KOPT-K1 (cell line): ENCODE measurements at regions not wholly inside any gene's neighbourhood (a gene's known extent, or its start where the extent isn't known, plus 50 kb on each side); places are given as distances from the start of the nearest gene placed in this dataset.
"Not testable (repeated sequence)": the region's sequence is repeated elsewhere in the genome, so short reads cannot be mapped to it uniquely, and the experiment has no call there.

Experiments used
- H3K27ac ChIP-seq: fragments of 200-600 bp; sonication (generic); 2 replicates; pipeline ENCODE4 v1.5.1; 2016; ENCODE audit warnings: antibody characterized with exemption, mild to moderate bottlenecking, low read depth, low read length; ENCODE audit not compliant: poor library complexity, severe bottlenecking
- H3K36me3 ChIP-seq: fragments of 200-600 bp; sonication (generic); 2 replicates; pipeline ENCODE4 v1.5.1; 2017; ENCODE audit warnings: antibody characterized with exemption, mild to moderate bottlenecking, low read length, moderate library complexity; ENCODE audit not compliant: insufficient read depth
- H3K9me3 ChIP-seq: fragments of 200-600 bp; sonication (generic); 2 replicates; pipeline ENCODE4 v1.5.1; 2017; ENCODE audit warnings: antibody characterized with exemption, low read length, mild to moderate bottlenecking; ENCODE audit not compliant: insufficient read depth, poor library complexity, severe bottlenecking

- not testable (repeated sequence) for H3K36me3 ChIP-seq, H3K27ac ChIP-seq, H3K9me3 ChIP-seq
Measured at GRCh38 chr2:95676573-95676972, 84.8 kb downstream of the TRIM43 start.

- no peaks in the 10 kb centered on the region for H3K36me3 ChIP-seq
- H3K9me3 ChIP-seq = no peaks in the 10 kb centered on the region
- no peak overlapping the region for H3K27ac ChIP-seq
Measured at GRCh38 chr2:95677346-95677745, 85.5 kb downstream of the TRIM43 start.

- H3K9me3 ChIP-seq, H3K27ac ChIP-seq, H3K36me3 ChIP-seq: not testable (repeated sequence)
Measured at GRCh38 chr2:95677833-95678232, 86.0 kb downstream of the TRIM43 start.

- H3K36me3 ChIP-seq, H3K27ac ChIP-seq, H3K9me3 ChIP-seq: not testable (repeated sequence)
Measured at GRCh38 chr2:95681158-95681557, 89.4 kb downstream of the TRIM43 start.

- not testable (repeated sequence) for H3K9me3 ChIP-seq, H3K36me3 ChIP-seq
- H3K27ac ChIP-seq = peak overlapping the region; percentile 83
Measured at GRCh38 chr2:95681589-95682081, 89.8 kb downstream of the TRIM43 start.

- not testable (repeated sequence) for H3K9me3 ChIP-seq, H3K36me3 ChIP-seq
- H3K27ac ChIP-seq = peak overlapping the region; percentile 83
Measured at GRCh38 chr2:95682889-95683517, 91.2 kb downstream of the TRIM43 start.

GRCh38 chr2:95685513-95685912 lies 93.7 kb downstream of the TRIM43 start:
- Histone ChIP-seq H3K9me3 (no peaks in the 10 kb centered on the region), H3K27ac (no peak overlapping the region), H3K36me3 (no peaks in the 10 kb centered on the region)

GRCh38 chr2:95686056-95686825 lies 94.4 kb downstream of the TRIM43 start:
- H3K9me3 ChIP-seq, H3K27ac ChIP-seq, H3K36me3 ChIP-seq: not testable (repeated sequence)

- H3K36me3 ChIP-seq, H3K27ac ChIP-seq: not testable (repeated sequence)
Measured at GRCh38 chr2:95687852-95688251, 96.1 kb downstream of the TRIM43 start.

GRCh38 chr2:95691210-95691609 lies 99.4 kb downstream of the TRIM43 start:
- H3K9me3 ChIP-seq, H3K36me3 ChIP-seq, H3K27ac ChIP-seq: not testable (repeated sequence)

More at GRCh38 chr2:95687852-95688251, 96.1 kb downstream of the TRIM43 start:
- not testable (repeated sequence) for H3K9me3 ChIP-seq

GRCh38 chr2:95693071-95693846 lies 101.5 kb downstream of the TRIM43 start:
- H3K9me3 ChIP-seq, H3K36me3 ChIP-seq: not testable (repeated sequence)

GRCh38 chr2:95695613-95696012 lies 103.8 kb downstream of the TRIM43 start:
- Histone ChIP-seq H3K27ac (no peak overlapping the region), H3K9me3 (no peaks in the 10 kb centered on the region), H3K36me3 (no peaks in the 10 kb centered on the region)

More at GRCh38 chr2:95693071-95693846, 101.5 kb downstream of the TRIM43 start:
- H3K27ac ChIP-seq = not testable (repeated sequence)

GRCh38 chr2:95698146-95698545 lies 106.3 kb downstream of the TRIM43 start:
- Histone ChIP-seq H3K27ac (no peak overlapping the region), H3K36me3 (no peaks in the 10 kb centered on the region), H3K9me3 (no peaks in the 10 kb centered on the region)

- H3K36me3 ChIP-seq, H3K27ac ChIP-seq, H3K9me3 ChIP-seq: not testable (repeated sequence)
Measured at GRCh38 chr2:95699201-95700184, 107.7 kb downstream of the TRIM43 start.
